GM21360 (cell line): ENCODE measurements at regions not wholly inside any gene's neighbourhood (a gene's known extent, or its start where the extent isn't known, plus 50 kb on each side); places are given as distances from the start of the nearest gene placed in this dataset.
"Not testable (repeated sequence)": the region's sequence is repeated elsewhere in the genome, so short reads cannot be mapped to it uniquely, and the experiment has no call there.

Experiments used
- ATAC-seq: cut with Tn5 transposase; IDR thresholded peaks from one replicate; pipeline ENCODE4 v1.9.1; 2021; ENCODE audit warnings: mild to moderate bottlenecking, moderate library complexity; ENCODE audit not compliant: unreplicated experiment

- no peak for ATAC-seq
Measured at GRCh38 chr2:144030791-144031190, 489.1 kb downstream of the ZEB2 start.

- ATAC-seq, result no peak
Measured at GRCh38 chr2:144027593-144027992, 492.3 kb downstream of the ZEB2 start.

GRCh38 chr2:144026753-144027152 lies 493.2 kb downstream of the ZEB2 start:
- no peak for ATAC-seq

GRCh38 chr2:144020047-144020446 lies 499.9 kb downstream of the ZEB2 start:
- ATAC-seq, result no peak

GRCh38 chr2:144015655-144016245 lies 504.2 kb downstream of the ZEB2 start:
- no peak for ATAC-seq

- ATAC-seq, result no peak
Measured at GRCh38 chr2:144015036-144015435, 504.9 kb downstream of the ZEB2 start.

- no peak for ATAC-seq
Measured at GRCh38 chr2:144014103-144014502, 505.8 kb downstream of the ZEB2 start.

GRCh38 chr2:144012304-144012703 lies 507.6 kb downstream of the ZEB2 start:
- no peak for ATAC-seq

GRCh38 chr2:144011553-144011952 lies 508.4 kb downstream of the ZEB2 start:
- ATAC-seq, result peak; percentile 51

- no peak for ATAC-seq
Measured at GRCh38 chr2:144011098-144011497, 508.8 kb downstream of the ZEB2 start.

GRCh38 chr2:144010096-144010836 lies 509.7 kb downstream of the ZEB2 start:
- no peak for ATAC-seq

- no peak for ATAC-seq
Measured at GRCh38 chr2:144006139-144006538, 513.8 kb downstream of the ZEB2 start.

- no peak for ATAC-seq
Measured at GRCh38 chr2:144004742-144005141, 515.2 kb downstream of the ZEB2 start.

- no peak for ATAC-seq
Measured at GRCh38 chr2:144003460-144004075, 516.4 kb downstream of the ZEB2 start.

GRCh38 chr2:143996974-143997373 lies 522.9 kb downstream of the ZEB2 start:
- no peak for ATAC-seq

- no peak for ATAC-seq
Measured at GRCh38 chr2:143994961-143995360, 525.0 kb downstream of the ZEB2 start.

- not testable (repeated sequence) for ATAC-seq
Measured at GRCh38 chr2:143991596-143991995, 528.3 kb downstream of the ZEB2 start.

GRCh38 chr2:143988082-143988481 lies 531.8 kb downstream of the ZEB2 start:
- no peak for ATAC-seq

- no peak for ATAC-seq
Measured at GRCh38 chr2:143981428-143981827, 538.5 kb downstream of the ZEB2 start.

- no peak for ATAC-seq
Measured at GRCh38 chr2:143977356-143977755, 542.6 kb downstream of the ZEB2 start.

- ATAC-seq, result no peak
Measured at GRCh38 chr2:143975216-143975615, 544.7 kb downstream of the ZEB2 start.

GRCh38 chr2:143974262-143974661 lies 545.7 kb downstream of the ZEB2 start:
- ATAC-seq, result no peak
